ENCODE measurements at regions not wholly inside any gene's neighbourhood (a gene's known extent, or its start where the extent isn't known, plus 50 kb on each side); places are given as distances from the start of the nearest gene placed in this dataset.

DNA sequence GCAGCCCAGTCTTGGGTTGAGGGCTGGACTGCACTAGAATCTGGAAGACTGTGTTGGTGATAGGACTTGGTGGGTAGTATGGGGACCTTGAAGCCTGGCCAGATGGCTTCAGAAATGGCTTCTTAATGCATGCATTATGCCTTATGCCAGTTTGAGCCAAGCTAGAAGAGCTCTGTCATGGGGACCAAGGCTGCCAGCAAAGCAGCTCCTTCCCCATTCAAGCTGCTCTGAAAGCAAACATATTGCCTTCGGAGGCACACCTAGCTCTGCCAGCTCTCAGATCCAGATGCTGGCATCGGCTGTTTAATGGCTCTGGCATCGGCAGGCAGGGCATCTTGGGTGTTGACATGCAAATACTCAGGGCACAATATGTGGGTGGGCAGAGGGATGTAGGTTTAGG is 59.0 kb upstream of the IGFBP5 start:
- TF ChIP-seq, protein P1, sequence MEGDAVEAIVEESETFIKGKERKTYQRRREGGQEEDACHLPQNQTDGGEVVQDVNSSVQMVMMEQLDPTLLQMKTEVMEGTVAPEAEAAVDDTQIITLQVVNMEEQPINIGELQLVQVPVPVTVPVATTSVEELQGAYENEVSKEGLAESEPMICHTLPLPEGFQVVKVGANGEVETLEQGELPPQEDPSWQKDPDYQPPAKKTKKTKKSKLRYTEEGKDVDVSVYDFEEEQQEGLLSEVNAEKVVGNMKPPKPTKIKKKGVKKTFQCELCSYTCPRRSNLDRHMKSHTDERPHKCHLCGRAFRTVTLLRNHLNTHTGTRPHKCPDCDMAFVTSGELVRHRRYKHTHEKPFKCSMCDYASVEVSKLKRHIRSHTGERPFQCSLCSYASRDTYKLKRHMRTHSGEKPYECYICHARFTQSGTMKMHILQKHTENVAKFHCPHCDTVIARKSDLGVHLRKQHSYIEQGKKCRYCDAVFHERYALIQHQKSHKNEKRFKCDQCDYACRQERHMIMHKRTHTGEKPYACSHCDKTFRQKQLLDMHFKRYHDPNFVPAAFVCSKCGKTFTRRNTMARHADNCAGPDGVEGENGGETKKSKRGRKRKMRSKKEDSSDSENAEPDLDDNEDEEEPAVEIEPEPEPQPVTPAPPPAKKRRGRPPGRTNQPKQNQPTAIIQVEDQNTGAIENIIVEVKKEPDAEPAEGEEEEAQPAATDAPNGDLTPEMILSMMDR (IDR thresholded peaks at IDR 0.05; ENCODE audit: low read depth, low read length, poor library complexity, severe bottlenecking), result no peak
- TF ChIP-seq EZH2phosphoT487 (IDR thresholded peaks at IDR 0.05; ENCODE audit: borderline replicate concordance, low read length), result no peak
